ENCODE measurements at regions not wholly inside any gene's neighbourhood (a gene's known extent, or its start where the extent isn't known, plus 50 kb on each side); places are given as distances from the start of the nearest gene placed in this dataset.

GRCh38 chr14:45377166-45377565 is 124.2 kb upstream of the MIS18BP1 start:
- TF ChIP-seq, protein P1, sequence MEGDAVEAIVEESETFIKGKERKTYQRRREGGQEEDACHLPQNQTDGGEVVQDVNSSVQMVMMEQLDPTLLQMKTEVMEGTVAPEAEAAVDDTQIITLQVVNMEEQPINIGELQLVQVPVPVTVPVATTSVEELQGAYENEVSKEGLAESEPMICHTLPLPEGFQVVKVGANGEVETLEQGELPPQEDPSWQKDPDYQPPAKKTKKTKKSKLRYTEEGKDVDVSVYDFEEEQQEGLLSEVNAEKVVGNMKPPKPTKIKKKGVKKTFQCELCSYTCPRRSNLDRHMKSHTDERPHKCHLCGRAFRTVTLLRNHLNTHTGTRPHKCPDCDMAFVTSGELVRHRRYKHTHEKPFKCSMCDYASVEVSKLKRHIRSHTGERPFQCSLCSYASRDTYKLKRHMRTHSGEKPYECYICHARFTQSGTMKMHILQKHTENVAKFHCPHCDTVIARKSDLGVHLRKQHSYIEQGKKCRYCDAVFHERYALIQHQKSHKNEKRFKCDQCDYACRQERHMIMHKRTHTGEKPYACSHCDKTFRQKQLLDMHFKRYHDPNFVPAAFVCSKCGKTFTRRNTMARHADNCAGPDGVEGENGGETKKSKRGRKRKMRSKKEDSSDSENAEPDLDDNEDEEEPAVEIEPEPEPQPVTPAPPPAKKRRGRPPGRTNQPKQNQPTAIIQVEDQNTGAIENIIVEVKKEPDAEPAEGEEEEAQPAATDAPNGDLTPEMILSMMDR (conservative IDR thresholded peaks at IDR 0.05; ENCODE audit: low read depth, low read length) = no peak
- TF ChIP-seq POLR2A (IDR thresholded peaks at IDR 0.05; ENCODE audit: low read depth, low read length) (no peak), MXI1 (IDR thresholded peaks at IDR 0.05; ENCODE audit: borderline replicate concordance, low read depth, low read length) (no peak), NFE2L2 (IDR thresholded peaks at IDR 0.05; ENCODE audit: low read depth, low read length) (no peak), RFX5 (IDR thresholded peaks at IDR 0.05; ENCODE audit: low read depth, low read length) (no peak)
